ENCODE measurements at regions not wholly inside any gene's neighbourhood (a gene's known extent, or its start where the extent isn't known, plus 50 kb on each side); places are given as distances from the start of the nearest gene placed in this dataset.

- Mint-ChIP-seq H3K27me3 (ENCODE audit: low read depth) (peaks cover 28% of the 10 kb centered on the region), H3K9me3 (no peaks in the 10 kb centered on the region), H3K27ac (no peak overlapping the region), H3K36me3 (no peaks in the 10 kb centered on the region), H3K4me3 (no peak overlapping the region), H3K4me1 (no peaks in the 10 kb centered on the region)
- no peak for TF ChIP-seq CTCF (IDR thresholded peaks at IDR 0.05; ENCODE audit: unreplicated experiment)
- DNase-seq (ENCODE audit: low spot score in 2 of 2, unreplicated experiment in 2 of 2) = no peak
Observed at GRCh38 chr7:139131-139530, 53.2 kb upstream of the FAM20C start.

- no peak overlapping the region for H3K4me3 Mint-ChIP-seq
- TF ChIP-seq CTCF (IDR thresholded peaks at IDR 0.05; ENCODE audit: unreplicated experiment) = no peak
- H3K4me1 Mint-ChIP-seq = no peaks in the 10 kb centered on the region
- H3K36me3 Mint-ChIP-seq = no peaks in the 10 kb centered on the region
- H3K27me3 Mint-ChIP-seq (ENCODE audit: low read depth) = peaks cover 23% of the 10 kb centered on the region
- H3K9me3 Mint-ChIP-seq = no peaks in the 10 kb centered on the region
- H3K27ac Mint-ChIP-seq = no peak overlapping the region
- DNase-seq (ENCODE audit: low spot score in 2 of 2, unreplicated experiment in 2 of 2) = no peak
Observed at GRCh38 chr7:139561-140243, 52.7 kb upstream of the FAM20C start.

GRCh38 chr7:140996-141395, 51.4 kb upstream of the FAM20C start:
- no peak overlapping the region for H3K4me3 Mint-ChIP-seq
- H3K4me1 Mint-ChIP-seq = no peaks in the 10 kb centered on the region
- H3K27me3 Mint-ChIP-seq (ENCODE audit: low read depth) = peaks cover 15% of the 10 kb centered on the region
- TF ChIP-seq CTCF (IDR thresholded peaks at IDR 0.05; ENCODE audit: unreplicated experiment) = no peak
- H3K27ac Mint-ChIP-seq = no peak overlapping the region
- H3K36me3 Mint-ChIP-seq = no peaks in the 10 kb centered on the region
- DNase-seq (ENCODE audit: low spot score in 2 of 2, unreplicated experiment in 2 of 2) = no peak
- H3K9me3 Mint-ChIP-seq = no peaks in the 10 kb centered on the region

- Mint-ChIP-seq H3K36me3 (peaks cover 2% of the 10 kb centered on the region), H3K4me3 (no peak overlapping the region), H3K27ac (no peak overlapping the region), H3K27me3 (ENCODE audit: low read depth) (peaks cover 8% of the 10 kb centered on the region), H3K4me1 (no peaks in the 10 kb centered on the region), H3K9me3 (no peaks in the 10 kb centered on the region)
- TF ChIP-seq CTCF (IDR thresholded peaks at IDR 0.05; ENCODE audit: unreplicated experiment) = no peak
- no peak for DNase-seq (ENCODE audit: low spot score in 2 of 2, unreplicated experiment in 2 of 2)
Observed at GRCh38 chr7:142248-142941, 50.0 kb upstream of the FAM20C start.

Measured in mesothelial cell of epicardium (in vitro differentiated cells).